ENCODE measurements at regions not wholly inside any gene's neighbourhood (a gene's known extent, or its start where the extent isn't known, plus 50 kb on each side); places are given as distances from the start of the nearest gene placed in this dataset.
"Not testable (repeated sequence)": the region's sequence is repeated elsewhere in the genome, so short reads cannot be mapped to it uniquely, and the experiment has no call there.

GRCh38 chr10:22467393-22467792 lies 122.1 kb downstream of the SPAG6 start:
- not testable (repeated sequence) for H3K9me3 Mint-ChIP-seq (ENCODE audit: low read depth); H3K36me3 Mint-ChIP-seq; H3K27ac Mint-ChIP-seq; H3K4me3 Mint-ChIP-seq; H3K4me1 Mint-ChIP-seq (ENCODE audit: low read depth)
- peaks cover 11% of the 10 kb centered on the region for H3K27me3 Mint-ChIP-seq

GRCh38 chr10:22468570-22469320 lies 123.4 kb downstream of the SPAG6 start:
- Mint-ChIP-seq H3K9me3 (ENCODE audit: low read depth) (no peaks in the 10 kb centered on the region), H3K4me3 (no peak overlapping the region), H3K27me3 (peaks cover 18% of the 10 kb centered on the region), H3K4me1 (ENCODE audit: low read depth) (no peaks in the 10 kb centered on the region), H3K36me3 (no peaks in the 10 kb centered on the region), H3K27ac (no peak overlapping the region)

DNA sequence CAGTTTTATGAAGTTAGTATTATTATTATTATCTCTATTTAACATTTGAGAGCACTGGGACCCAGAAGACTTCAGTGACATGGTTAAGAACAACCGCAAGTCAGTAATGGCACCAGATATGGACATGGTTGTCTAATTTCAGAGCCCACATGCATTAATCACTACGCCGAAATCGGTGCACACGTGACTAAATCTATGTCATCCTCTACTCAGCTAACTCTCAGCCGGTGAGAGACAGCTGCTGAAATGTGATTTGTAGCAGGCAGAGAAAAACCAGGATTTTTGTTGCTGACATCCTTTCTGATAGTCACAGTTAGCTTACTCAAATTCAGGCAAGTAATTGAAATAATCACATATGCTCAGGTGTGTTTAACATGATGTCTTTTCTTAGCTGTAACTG lies 127.7 kb downstream of the SPAG6 start:
- Mint-ChIP-seq H3K4me3 (no peak overlapping the region), H3K27me3 (peaks cover 36% of the 10 kb centered on the region)

GRCh38 chr10:22473459-22473858 lies 128.2 kb downstream of the SPAG6 start:
- H3K4me3 Mint-ChIP-seq = no peak overlapping the region
- H3K9me3 Mint-ChIP-seq (ENCODE audit: low read depth) = no peaks in the 10 kb centered on the region
- peaks cover 36% of the 10 kb centered on the region for H3K27me3 Mint-ChIP-seq
- no peak overlapping the region for H3K27ac Mint-ChIP-seq
- no peaks in the 10 kb centered on the region for H3K36me3 Mint-ChIP-seq
- peaks cover 15% of the 10 kb centered on the region for H3K4me1 Mint-ChIP-seq (ENCODE audit: low read depth)

More for the DNA sequence above, 127.7 kb downstream of the SPAG6 start:
- Mint-ChIP-seq H3K36me3 (no peaks in the 10 kb centered on the region), H3K27ac (no peak overlapping the region), H3K9me3 (ENCODE audit: low read depth) (no peaks in the 10 kb centered on the region), H3K4me1 (ENCODE audit: low read depth) (peaks cover 15% of the 10 kb centered on the region)

DNA sequence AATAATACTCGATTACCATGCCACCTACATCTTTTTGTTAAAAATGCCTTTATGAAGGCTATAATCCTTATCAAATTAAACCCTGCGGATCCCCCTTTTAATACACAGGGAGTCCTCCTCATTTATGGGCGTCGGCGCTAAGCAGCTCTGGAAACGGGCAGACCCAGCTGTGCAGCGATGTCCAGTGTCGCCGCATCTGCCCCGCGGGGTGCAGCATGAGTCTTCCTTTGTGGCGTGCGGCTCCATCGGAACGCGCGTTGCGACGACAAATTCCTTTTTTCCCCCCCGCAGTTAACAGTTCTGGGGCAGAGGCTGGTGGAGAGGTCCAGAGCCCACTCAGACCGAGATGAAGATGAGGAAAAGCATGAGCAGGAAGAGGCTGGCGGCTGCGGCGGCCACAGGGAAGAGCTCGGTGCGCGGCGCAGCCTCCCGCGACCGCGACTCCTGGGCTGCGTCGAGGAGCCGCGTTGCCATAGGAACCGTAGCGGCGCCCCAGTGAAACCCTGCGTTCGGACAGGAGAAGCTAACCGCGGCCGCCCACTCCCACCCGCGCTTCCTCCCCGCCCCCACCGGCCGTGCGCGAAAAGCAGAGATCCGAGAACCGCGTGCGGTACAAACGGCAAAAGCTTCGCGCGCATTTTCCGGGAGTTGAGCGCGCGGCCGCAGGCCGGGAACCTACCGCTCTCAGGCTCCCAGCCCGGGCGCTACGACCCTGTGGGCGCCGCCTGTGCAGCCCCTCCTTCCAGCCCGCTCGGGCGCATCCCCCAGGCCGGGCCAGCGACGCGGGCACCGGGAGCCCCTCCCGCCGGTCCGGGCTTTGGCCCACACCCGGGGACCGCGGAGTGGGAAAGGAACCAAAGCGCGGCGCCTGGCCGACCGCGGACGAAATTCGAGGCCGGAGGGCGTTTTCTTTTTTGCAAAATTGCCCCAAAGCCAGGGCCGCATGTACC lies 130.6 kb downstream of the SPAG6 start:
- Mint-ChIP-seq H3K9me3 (ENCODE audit: low read depth) (no peaks in the 10 kb centered on the region), H3K4me3 (peak overlapping the region; percentile 89), H3K36me3 (no peaks in the 10 kb centered on the region), H3K27me3 (peaks cover 39% of the 10 kb centered on the region), H3K27ac (peak overlapping the region; percentile 51), H3K4me1 (ENCODE audit: low read depth) (peaks cover 15% of the 10 kb centered on the region)

DNA sequence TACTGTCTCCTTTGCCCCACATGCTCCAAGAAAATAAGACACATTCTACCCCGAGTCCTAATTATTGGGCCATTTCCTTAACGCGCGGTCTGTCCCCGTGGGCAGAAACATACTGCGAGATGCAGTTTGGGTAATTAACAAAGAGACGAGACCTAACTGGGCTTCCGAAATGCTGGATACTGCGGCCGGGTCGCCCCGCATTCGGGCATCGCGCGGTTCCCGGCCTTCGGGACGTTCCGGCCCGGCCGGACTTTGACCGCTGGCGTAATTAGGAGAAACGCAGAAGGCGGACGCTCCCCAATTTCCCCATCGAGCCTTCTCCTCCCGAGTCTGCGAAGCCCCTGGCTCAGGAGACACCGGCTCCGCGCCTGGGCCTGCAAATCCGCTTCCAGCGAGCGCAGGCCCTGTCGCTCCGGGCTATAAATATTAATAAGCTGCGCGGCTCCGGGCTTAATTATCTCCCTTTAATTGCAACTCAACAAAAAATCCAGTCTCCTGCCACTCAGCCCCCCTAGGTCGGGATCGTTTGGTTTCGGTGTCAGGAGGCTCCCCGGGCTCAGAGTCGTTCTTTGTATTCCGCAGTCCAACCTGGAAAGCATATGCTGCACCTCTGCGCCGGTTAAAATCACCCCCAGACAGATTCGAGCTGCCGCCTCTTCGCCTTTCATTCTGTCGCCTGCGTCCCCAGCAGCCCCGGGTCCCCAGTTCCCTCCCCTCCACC lies 131.5 kb downstream of the SPAG6 start:
- Mint-ChIP-seq H3K9me3 (ENCODE audit: low read depth) (no peaks in the 10 kb centered on the region), H3K27me3 (peaks cover 37% of the 10 kb centered on the region), H3K4me3 (peak overlapping the region; percentile 74), H3K27ac (no peak overlapping the region), H3K36me3 (no peaks in the 10 kb centered on the region), H3K4me1 (ENCODE audit: low read depth) (peaks cover 15% of the 10 kb centered on the region)

DNA sequence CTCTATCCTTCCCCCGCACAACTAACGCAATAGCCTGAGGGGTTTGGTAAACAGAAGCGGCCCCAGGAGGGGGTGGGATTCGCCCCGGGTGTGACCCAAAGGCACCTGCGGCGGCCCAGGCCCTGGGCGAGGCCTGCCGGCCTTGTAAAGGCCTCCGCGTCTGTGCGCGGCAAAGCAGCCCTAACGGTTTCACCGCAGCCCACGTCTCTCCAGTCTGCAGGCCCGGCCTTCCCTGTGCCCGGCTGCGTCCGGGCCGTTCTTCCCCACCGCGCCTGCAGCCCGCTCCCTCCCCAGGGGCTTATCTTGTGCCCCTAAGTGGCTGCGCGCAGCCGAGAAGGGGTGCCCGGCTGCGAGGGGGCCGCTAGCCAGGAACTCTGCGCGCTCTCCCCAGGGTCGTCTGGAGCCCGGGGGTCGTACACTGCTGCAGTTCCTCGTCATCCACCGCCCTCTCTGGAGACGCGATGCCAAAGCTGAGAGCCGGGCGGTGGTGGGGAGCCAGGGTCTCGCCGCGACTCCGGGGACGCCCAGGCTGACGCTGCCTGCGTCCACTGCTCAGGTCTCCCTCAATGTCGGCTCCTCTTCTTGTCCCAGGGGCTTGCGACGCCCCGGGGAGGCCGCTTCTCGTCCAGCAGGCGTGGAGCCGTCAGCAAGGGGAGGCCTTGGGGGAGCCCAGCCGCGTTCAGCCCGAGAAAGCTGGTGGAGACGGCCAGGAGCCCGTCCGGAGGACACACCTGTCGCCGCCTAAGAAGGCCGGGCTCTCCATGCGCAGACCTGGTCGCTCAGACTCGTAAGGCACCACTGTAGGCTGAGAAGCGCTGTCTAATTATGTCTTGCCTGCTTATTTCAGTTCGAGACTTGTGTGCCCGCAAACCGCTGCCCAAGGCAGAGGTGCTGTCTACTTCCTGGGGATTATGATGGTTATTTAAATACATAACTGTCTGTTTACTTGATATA lies 132.3 kb downstream of the SPAG6 start:
- Mint-ChIP-seq H3K27ac (no peak overlapping the region), H3K36me3 (no peaks in the 10 kb centered on the region), H3K4me3 (peak overlapping the region; percentile 74), H3K4me1 (ENCODE audit: low read depth) (peaks cover 17% of the 10 kb centered on the region), H3K9me3 (ENCODE audit: low read depth) (no peaks in the 10 kb centered on the region), H3K27me3 (peaks cover 31% of the 10 kb centered on the region)

DNA sequence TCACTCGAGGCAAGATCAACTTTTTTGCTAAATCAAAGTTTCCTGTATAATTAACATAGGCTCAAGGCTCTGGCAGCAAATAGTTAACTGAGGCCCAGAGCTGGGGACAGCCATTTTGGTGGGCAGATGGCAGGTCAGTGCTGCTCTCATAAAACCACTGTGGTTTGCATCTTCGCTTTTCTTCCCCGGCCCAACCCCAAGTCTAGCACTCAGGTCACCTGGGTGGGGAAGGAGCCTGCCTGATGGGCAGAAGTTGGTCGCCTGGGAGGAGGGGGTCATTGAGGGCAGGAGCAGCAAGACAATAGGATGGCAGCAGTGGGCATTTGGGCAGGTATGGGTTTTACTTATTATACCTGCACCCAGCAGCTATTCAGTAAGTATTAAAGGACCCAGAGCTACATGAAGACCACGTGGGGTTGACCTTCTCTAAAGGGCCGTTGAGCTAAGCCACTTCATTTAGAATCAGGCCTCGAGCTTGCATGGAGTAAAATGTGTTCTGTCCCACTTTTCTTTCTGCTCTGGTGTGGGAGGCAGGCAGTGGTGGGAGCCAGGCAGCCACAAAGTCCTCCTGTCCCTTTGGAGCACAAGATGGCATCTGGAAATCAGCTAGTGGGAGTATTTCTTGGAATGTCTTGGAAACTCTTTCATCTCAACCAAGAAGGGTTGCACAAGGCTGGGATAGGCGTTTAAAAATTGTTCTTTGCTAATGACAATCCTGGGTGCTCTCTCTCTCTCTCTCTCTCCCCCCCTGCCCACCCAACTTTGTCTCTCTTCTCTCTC lies 133.4 kb downstream of the SPAG6 start:
- Mint-ChIP-seq H3K4me3 (no peak overlapping the region), H3K36me3 (no peaks in the 10 kb centered on the region), H3K9me3 (ENCODE audit: low read depth) (no peaks in the 10 kb centered on the region), H3K4me1 (ENCODE audit: low read depth) (peaks cover 22% of the 10 kb centered on the region), H3K27me3 (peaks cover 24% of the 10 kb centered on the region), H3K27ac (no peak overlapping the region)

GRCh38 chr10:22479419-22479818 lies 134.1 kb downstream of the SPAG6 start:
- H3K4me3 Mint-ChIP-seq = no peak overlapping the region
- H3K9me3 Mint-ChIP-seq (ENCODE audit: low read depth) = no peaks in the 10 kb centered on the region
- no peaks in the 10 kb centered on the region for H3K36me3 Mint-ChIP-seq
- no peak overlapping the region for H3K27ac Mint-ChIP-seq
- H3K4me1 Mint-ChIP-seq (ENCODE audit: low read depth) = peaks cover 22% of the 10 kb centered on the region
- H3K27me3 Mint-ChIP-seq = peaks cover 20% of the 10 kb centered on the region

GRCh38 chr10:22481106-22481505 lies 135.8 kb downstream of the SPAG6 start:
- Mint-ChIP-seq H3K27me3 (peaks cover 8% of the 10 kb centered on the region), H3K9me3 (ENCODE audit: low read depth) (no peaks in the 10 kb centered on the region), H3K27ac (no peak overlapping the region)

DNA sequence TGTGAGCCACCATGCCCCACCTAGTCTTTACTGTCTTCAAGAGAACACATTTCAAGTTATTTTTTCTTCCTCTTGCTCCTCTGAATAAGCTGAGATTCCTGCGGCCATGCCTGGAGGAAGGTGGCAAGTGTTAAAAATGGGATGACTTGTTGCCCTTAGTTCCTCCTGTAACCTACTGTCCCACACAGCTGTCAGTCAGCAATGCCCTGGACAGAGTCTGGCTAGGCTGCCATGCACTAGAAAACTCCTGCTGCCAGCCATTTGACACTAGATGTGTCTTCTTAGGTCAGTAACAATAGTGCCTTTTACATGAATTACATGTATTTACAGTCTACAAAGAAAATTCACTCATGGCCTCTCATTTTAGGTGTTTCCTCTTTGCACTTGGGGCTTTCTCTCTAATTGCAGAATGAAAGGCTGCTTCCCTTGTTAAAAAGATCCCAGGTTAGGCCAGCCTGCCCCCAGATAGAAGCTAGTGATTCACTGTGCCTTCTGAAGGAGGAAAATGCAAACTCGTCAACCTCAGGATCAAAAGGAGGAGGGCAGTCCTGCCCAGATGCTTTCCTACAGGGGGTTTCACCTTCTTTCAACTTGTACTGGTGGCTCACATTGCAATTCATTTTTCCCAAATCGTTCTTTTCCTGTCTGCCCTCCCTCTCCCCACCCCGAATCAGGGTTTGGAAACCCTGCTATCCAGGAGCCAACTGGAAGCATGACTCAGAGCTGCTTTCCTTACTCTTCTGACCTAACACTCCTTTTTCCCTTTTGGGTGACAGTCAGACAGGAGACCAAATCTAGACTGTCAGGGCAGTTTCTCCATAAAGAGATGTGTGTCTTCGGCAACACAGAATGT lies 136.6 kb downstream of the SPAG6 start:
- Mint-ChIP-seq H3K9me3 (ENCODE audit: low read depth) (no peaks in the 10 kb centered on the region), H3K27me3 (peaks cover 7% of the 10 kb centered on the region), H3K36me3 (no peaks in the 10 kb centered on the region), H3K4me3 (no peak overlapping the region), H3K27ac (no peak overlapping the region), H3K4me1 (ENCODE audit: low read depth) (peaks cover 10% of the 10 kb centered on the region)

More at GRCh38 chr10:22481106-22481505, 135.8 kb downstream of the SPAG6 start:
- Mint-ChIP-seq H3K4me3 (no peak overlapping the region), H3K36me3 (no peaks in the 10 kb centered on the region), H3K4me1 (ENCODE audit: low read depth) (peaks cover 15% of the 10 kb centered on the region)

DNA sequence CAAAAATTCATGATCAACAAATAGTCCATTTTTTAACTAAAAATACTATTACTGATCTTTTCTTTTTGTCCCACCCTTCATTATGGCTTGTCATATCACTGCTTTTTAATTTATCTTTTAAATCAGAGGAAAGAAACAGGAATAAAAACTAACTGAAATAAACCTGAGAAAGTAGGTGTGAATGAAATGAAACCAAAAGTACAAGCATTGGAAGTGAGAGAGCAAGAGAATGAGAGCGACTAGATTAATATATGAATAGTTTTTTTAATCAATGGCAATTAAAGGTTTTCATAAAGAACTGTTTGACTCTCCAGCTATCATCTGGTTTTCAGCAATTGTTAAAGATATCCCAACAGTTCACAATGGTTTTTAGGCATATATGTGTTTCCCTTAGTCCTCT lies 137.8 kb downstream of the SPAG6 start:
- Mint-ChIP-seq H3K36me3 (peaks cover under 1% of the 10 kb centered on the region), H3K4me1 (ENCODE audit: low read depth) (peaks cover 7% of the 10 kb centered on the region), H3K27ac (no peak overlapping the region), H3K4me3 (no peak overlapping the region), H3K27me3 (peaks cover 9% of the 10 kb centered on the region), H3K9me3 (ENCODE audit: low read depth) (no peaks in the 10 kb centered on the region)
